Smooth muscle cell (in vitro differentiated cells): ENCODE measurements at regions not wholly inside any gene's neighbourhood (a gene's known extent, or its start where the extent isn't known, plus 50 kb on each side); places are given as distances from the start of the nearest gene placed in this dataset.
"Not testable (repeated sequence)": the region's sequence is repeated elsewhere in the genome, so short reads cannot be mapped to it uniquely, and the experiment has no call there.

Source experiments
- DNase-seq: peaks from one replicate; lab custom pipeline; 2025; ENCODE audit not compliant: unreplicated experiment; lab: John Stamatoyannopoulos, UW
- H2AFZ ChIP-seq: fragments of 200-600 bp; sonication (generic); 2 replicates; pipeline ENCODE4 v1.6.0; 2016; ENCODE audit warnings: antibody characterized with exemption, low read depth, mild to moderate bottlenecking
- H3F3A ChIP-seq: fragments of 200-600 bp; sonication (generic); 2 replicates; pipeline ENCODE4 v1.6.0; 2017; ENCODE audit warnings: antibody characterized with exemption, low read depth
- H3K27ac ChIP-seq: fragments of 200-600 bp; sonication (generic); 2 replicates; pipeline ENCODE4 v1.5.1; 2016; ENCODE audit warnings: low read depth, mild to moderate bottlenecking
- H3K27me3 ChIP-seq: fragments of 200-600 bp; sonication (generic); 2 replicates; pipeline ENCODE4 v1.6.1; 2016; ENCODE audit warnings: low read depth, mild to moderate bottlenecking
- H3K36me3 ChIP-seq: fragments of 200-600 bp; sonication (generic); 2 replicates; pipeline ENCODE4 v1.5.1; 2016; ENCODE audit warnings: low read depth
- H3K4me1 ChIP-seq: fragments of 200-600 bp; sonication (generic); 2 replicates; pipeline ENCODE4 v1.5.1; 2016; ENCODE audit warnings: low read depth
- H3K4me2 ChIP-seq: fragments of 200-600 bp; sonication (generic); 2 replicates; pipeline ENCODE4 v1.6.0; 2016; ENCODE audit warnings: mild to moderate bottlenecking
- H3K4me3 ChIP-seq: fragments of 200-600 bp; sonication (generic); 2 replicates; pipeline ENCODE4 v1.5.1; 2016; ENCODE audit warnings: mild to moderate bottlenecking
- H3K79me2 ChIP-seq: fragments of 200-600 bp; sonication (generic); 2 replicates; pipeline ENCODE4 v1.6.0; 2016; ENCODE audit warnings: low read depth, mild to moderate bottlenecking
- H3K9ac ChIP-seq: fragments of 200-600 bp; sonication (generic); 2 replicates; pipeline ENCODE4 v1.6.0; 2016; ENCODE audit warnings: low read depth
- H3K9me3 ChIP-seq: fragments of 200-600 bp; sonication (generic); replicated peaks from 2 replicates; pipeline ENCODE4 v1.5.1; 2016; ENCODE audit warnings: low read depth
- H4K20me1 ChIP-seq: fragments of 200-600 bp; sonication (generic); 2 replicates; pipeline ENCODE4 v1.6.0; 2016; ENCODE audit warnings: low read depth
- WGBS: methylation state at CpG from one replicate; pipeline ENCODE4 v1.1.7; 2016; ENCODE audit warnings: low lambda C conversion rate; 5-methylcytosine and 5-hydroxymethylcytosine counted together
- TF ChIP-seq, protein P1 (sequence below): fragments of 200-600 bp; sonication (generic); IDR thresholded peaks from 2 replicates; pipeline ENCODE4 v1.5.1; 2017; ENCODE audit warnings: borderline replicate concordance, mild to moderate bottlenecking, antibody characterized with exemption; ENCODE audit not compliant: insufficient read depth, poor library complexity, severe bottlenecking

DNA sequence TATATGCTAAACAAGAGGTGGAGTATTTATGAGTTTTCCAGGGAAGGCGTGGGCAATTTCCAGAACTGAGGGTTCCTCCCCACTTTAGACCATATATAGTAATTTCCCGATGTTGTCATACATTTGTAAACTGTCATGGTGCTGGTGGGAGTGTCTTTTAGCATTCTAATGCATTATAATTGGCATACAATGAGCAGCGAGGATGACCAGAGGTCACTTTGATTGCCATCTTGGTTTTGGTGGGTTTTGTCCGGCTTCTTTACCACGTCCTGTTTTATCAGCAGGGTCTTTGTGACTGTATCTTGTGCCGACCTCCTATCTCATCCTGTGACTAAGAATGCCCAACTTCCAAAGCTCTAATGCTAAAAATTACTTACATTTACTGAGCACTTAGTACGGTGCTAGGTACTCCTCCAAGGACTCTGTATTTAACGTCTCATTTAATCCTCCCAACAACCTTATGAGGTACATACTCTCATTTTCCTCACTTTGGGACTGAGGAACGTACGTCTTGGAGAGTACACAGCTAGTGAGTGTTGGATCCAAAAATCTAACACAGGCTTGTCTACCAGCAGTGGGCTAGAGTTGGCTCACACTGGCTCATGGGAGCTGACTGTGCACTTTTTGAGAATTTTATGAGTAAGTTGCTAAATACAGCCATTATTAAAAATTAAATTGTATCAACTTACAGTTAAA lies 144.8 kb upstream of the NEBL start:
- Histone ChIP-seq H3F3A (peaks cover 4% of the 10 kb centered on the region), H2AFZ (peak overlapping the region; percentile 23), H3K9me3 (no peaks in the 10 kb centered on the region), H3K4me3 (no peak overlapping the region), H3K27ac (no peak overlapping the region), H3K79me2 (no peaks in the 10 kb centered on the region), H3K4me2 (peak overlapping the region; percentile 7), H3K4me1 (peaks cover 9% of the 10 kb centered on the region), H3K27me3 (no peaks in the 10 kb centered on the region), H3K36me3 (no peaks in the 10 kb centered on the region), H4K20me1 (no peaks in the 10 kb centered on the region), H3K9ac (no peak overlapping the region)
- whole genome bisulfite sequencing, result 76% methylated on average over 10 of the region's 10 CpGs
- no peak for DNase-seq
- TF ChIP-seq, protein P1, sequence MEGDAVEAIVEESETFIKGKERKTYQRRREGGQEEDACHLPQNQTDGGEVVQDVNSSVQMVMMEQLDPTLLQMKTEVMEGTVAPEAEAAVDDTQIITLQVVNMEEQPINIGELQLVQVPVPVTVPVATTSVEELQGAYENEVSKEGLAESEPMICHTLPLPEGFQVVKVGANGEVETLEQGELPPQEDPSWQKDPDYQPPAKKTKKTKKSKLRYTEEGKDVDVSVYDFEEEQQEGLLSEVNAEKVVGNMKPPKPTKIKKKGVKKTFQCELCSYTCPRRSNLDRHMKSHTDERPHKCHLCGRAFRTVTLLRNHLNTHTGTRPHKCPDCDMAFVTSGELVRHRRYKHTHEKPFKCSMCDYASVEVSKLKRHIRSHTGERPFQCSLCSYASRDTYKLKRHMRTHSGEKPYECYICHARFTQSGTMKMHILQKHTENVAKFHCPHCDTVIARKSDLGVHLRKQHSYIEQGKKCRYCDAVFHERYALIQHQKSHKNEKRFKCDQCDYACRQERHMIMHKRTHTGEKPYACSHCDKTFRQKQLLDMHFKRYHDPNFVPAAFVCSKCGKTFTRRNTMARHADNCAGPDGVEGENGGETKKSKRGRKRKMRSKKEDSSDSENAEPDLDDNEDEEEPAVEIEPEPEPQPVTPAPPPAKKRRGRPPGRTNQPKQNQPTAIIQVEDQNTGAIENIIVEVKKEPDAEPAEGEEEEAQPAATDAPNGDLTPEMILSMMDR, result no peak

DNA sequence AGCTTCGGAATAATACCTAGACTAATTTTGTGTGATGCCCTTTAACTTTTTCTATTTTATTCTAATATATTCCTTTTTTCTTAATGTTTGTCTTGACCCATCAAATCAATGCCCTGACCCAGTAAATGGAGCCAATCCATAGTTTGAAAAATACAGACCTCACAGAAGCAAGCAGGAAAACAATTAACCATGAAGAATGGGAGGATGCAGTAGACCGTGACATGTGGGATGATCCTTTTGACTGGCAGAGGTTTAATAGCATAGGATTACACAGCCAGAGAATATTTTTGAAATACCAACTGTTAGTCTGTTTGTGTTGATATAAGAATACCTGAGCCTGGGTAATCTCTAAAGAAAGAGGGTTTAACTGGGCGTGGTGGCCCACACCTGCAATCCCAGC lies 142.6 kb upstream of the NEBL start:
- no peaks in the 10 kb centered on the region for H4K20me1 ChIP-seq
- H3K4me1 ChIP-seq, result peaks cover 9% of the 10 kb centered on the region
- no peaks in the 10 kb centered on the region for H3F3A ChIP-seq
- H2AFZ ChIP-seq, result no peak overlapping the region
- H3K79me2 ChIP-seq, result no peaks in the 10 kb centered on the region
- no peaks in the 10 kb centered on the region for H3K27me3 ChIP-seq
- WGBS, result 100% methylated on average over 3 of the region's 3 CpGs
- H3K9me3 ChIP-seq, result no peaks in the 10 kb centered on the region
- no peak overlapping the region for H3K4me3 ChIP-seq
- TF ChIP-seq, protein P1, result no peak
- H3K27ac ChIP-seq, result no peak overlapping the region
- no peak overlapping the region for H3K9ac ChIP-seq
- no peak for DNase-seq
- no peaks in the 10 kb centered on the region for H3K36me3 ChIP-seq
- no peak overlapping the region for H3K4me2 ChIP-seq

DNA sequence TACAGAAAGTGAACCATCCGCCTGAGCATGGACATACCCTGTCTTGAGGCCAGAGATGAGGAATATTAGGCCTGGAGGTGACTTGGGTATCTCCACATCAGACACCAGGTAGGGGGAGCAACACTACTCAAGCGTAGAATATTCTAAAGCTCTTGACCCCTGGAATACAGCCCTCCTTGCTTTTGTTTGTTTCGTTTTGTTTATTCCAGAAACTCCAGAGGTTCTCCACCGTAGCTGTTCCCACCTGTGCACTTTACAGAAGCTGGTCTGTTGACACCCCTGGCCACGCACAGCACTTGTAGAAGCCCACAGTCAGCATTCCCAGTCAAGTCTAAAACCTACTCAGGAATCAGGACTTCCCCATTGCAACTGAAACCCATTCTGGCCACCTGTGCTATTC lies 139.6 kb upstream of the NEBL start:
- Histone ChIP-seq H3K4me2 (no peak overlapping the region), H3F3A (no peaks in the 10 kb centered on the region), H3K36me3 (no peaks in the 10 kb centered on the region), H3K27me3 (no peaks in the 10 kb centered on the region), H3K9ac (no peak overlapping the region), H3K4me1 (no peaks in the 10 kb centered on the region), H3K4me3 (no peak overlapping the region), H3K9me3 (no peaks in the 10 kb centered on the region), H3K27ac (no peak overlapping the region), H2AFZ (no peak overlapping the region), H3K79me2 (no peaks in the 10 kb centered on the region), H4K20me1 (no peaks in the 10 kb centered on the region)
- TF ChIP-seq, protein P1, result no peak
- 100% methylated on average over 4 of the region's 5 CpGs for WGBS
- no peak for DNase-seq

DNA sequence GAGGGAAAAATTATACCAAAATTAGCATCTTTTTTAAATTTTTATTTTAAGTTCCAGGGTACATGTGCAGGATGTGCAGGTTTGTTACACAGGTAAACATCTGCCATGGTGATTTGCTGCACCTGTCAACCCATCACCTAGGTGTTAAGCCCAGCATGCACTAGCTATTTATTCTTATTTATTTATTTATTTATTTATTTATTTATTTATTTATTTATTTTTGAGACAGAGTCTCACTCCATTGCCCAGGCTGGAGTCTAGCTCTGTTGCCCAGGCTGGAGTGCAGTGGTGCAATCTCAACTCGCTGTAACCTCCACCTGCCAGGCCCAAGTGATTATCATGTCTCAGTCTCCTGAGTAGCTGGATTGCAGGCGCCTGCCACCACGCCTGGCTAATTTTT lies 137.7 kb upstream of the NEBL start:
- DNase-seq, H3K4me1 ChIP-seq, H3K79me2 ChIP-seq, H4K20me1 ChIP-seq, H3K27me3 ChIP-seq, H3K9me3 ChIP-seq, H3K4me3 ChIP-seq, H3F3A ChIP-seq, H3K4me2 ChIP-seq, H3K36me3 ChIP-seq, H2AFZ ChIP-seq, H3K9ac ChIP-seq, H3K27ac ChIP-seq: not testable (repeated sequence)
- WGBS, result 92% methylated on average over 3 of the region's 3 CpGs
